ENCODE measurements at regions not wholly inside any gene's neighbourhood (a gene's known extent, or its start where the extent isn't known, plus 50 kb on each side); places are given as distances from the start of the nearest gene placed in this dataset.

GRCh38 chr10:81496626-81497025 lies 378.4 kb upstream of the NRG3 start:
- TF ChIP-seq POLR2A (IDR thresholded peaks at IDR 0.05) (no peak), CTCF (IDR thresholded peaks at IDR 0.05) (no peak)

Data from uterus (tissue), 2 donors.